DND-41 (cell line): ENCODE measurements at regions not wholly inside any gene's neighbourhood (a gene's known extent, or its start where the extent isn't known, plus 50 kb on each side); places are given as distances from the start of the nearest gene placed in this dataset.

ENCODE experiments used
- CTCF ChIP-seq: IDR thresholded peaks from 2 replicates; pipeline ENCODE4 v1.5.1; 2012; ENCODE audit warnings: borderline replicate concordance, low read length, moderate library complexity, mild to moderate bottlenecking; ENCODE audit not compliant: poor library complexity, severe bottlenecking; ENCODE audit errors: extremely low read depth
- EZH2 ChIP-seq: IDR thresholded peaks from 3 replicates; pipeline ENCODE4 v1.6.1; 2012; ENCODE audit warnings: borderline replicate concordance, low read depth, mild to moderate bottlenecking, moderate library complexity, low read length, inconsistent platforms; ENCODE audit not compliant: severe bottlenecking

- TF ChIP-seq CTCF: no peak
- TF ChIP-seq EZH2: no peak
Measured at GRCh38 chr7:47142169-47142866, 439.6 kb downstream of the TNS3 start.
